ENCODE measurements at regions not wholly inside any gene's neighbourhood (a gene's known extent, or its start where the extent isn't known, plus 50 kb on each side); places are given as distances from the start of the nearest gene placed in this dataset.

DNA sequence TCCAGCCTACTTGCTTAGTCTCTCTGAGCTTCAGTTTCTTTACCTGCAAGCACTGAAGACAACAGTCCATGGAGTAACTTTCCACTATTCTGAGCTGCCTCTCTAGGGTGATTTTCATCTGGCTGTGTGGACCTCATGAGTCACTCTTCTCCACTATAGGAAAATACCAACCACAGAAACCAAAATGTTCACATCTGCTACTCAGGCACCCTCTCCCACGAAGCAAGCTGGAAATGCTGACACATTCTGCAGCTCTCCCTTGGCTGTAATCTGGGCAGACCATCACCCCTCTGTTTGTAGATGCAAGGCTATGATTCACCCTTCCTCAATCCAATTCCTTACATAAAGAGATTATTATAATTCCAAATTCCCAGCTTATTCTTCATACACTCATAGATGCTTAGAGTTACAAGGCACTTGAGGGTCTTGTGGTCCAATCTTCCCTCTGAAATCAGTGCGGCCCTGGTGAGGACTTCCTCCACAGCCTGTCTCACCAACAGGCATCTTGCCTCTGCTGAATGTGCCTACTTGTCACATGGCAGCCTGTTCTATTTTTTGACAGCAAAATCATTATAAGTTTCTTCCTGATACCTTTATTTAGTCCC is 97.0 kb upstream of the LNX1 start:
- no peaks in the 10 kb centered on the region for H3K36me3 ChIP-seq
- TF ChIP-seq, protein P1, sequence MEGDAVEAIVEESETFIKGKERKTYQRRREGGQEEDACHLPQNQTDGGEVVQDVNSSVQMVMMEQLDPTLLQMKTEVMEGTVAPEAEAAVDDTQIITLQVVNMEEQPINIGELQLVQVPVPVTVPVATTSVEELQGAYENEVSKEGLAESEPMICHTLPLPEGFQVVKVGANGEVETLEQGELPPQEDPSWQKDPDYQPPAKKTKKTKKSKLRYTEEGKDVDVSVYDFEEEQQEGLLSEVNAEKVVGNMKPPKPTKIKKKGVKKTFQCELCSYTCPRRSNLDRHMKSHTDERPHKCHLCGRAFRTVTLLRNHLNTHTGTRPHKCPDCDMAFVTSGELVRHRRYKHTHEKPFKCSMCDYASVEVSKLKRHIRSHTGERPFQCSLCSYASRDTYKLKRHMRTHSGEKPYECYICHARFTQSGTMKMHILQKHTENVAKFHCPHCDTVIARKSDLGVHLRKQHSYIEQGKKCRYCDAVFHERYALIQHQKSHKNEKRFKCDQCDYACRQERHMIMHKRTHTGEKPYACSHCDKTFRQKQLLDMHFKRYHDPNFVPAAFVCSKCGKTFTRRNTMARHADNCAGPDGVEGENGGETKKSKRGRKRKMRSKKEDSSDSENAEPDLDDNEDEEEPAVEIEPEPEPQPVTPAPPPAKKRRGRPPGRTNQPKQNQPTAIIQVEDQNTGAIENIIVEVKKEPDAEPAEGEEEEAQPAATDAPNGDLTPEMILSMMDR (IDR thresholded peaks at IDR 0.05) = no peak
- H3K4me1 ChIP-seq = peaks cover 8% of the 10 kb centered on the region
- DNase-seq (no peak), ATAC-seq (no peak)
- H3K9me3 ChIP-seq = no peaks in the 10 kb centered on the region
- peaks cover 2% of the 10 kb centered on the region for H3K27me3 ChIP-seq (ENCODE audit: low read depth)
- no peak overlapping the region for H3K4me3 ChIP-seq
- H3K27ac ChIP-seq = no peak overlapping the region
- intact Hi-C loops (cut with DNase I) = no loop called here

DNA sequence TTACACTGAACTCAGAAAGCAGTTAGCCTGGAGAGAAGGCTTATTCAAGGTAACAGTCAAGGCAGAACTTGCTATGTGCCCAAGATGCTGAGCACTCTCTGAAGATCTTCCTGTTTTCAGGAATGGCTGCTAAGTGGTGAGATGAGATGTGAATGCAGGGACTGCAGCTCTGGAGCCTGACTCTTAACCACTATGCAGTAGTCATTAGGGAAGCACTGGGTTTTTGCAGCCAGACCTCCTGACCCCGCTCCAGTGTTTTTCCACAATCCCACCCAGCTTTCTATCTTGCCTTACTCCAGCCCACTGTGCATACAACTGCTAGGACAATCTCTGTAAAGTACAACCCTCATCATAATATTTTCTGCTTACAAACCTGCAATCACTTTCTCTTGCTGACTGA is 95.2 kb upstream of the LNX1 start:
- Histone ChIP-seq H3K27ac (no peak overlapping the region), H3K9me3 (no peaks in the 10 kb centered on the region), H3K4me3 (no peak overlapping the region), H3K27me3 (ENCODE audit: low read depth) (peaks cover 2% of the 10 kb centered on the region), H3K4me1 (peaks cover 8% of the 10 kb centered on the region), H3K36me3 (no peaks in the 10 kb centered on the region)
- intact Hi-C loops (cut with DNase I) = no loop called here
- DNase-seq (no peak), ATAC-seq (no peak)
- TF ChIP-seq, protein P1 (IDR thresholded peaks at IDR 0.05) = no peak

DNA sequence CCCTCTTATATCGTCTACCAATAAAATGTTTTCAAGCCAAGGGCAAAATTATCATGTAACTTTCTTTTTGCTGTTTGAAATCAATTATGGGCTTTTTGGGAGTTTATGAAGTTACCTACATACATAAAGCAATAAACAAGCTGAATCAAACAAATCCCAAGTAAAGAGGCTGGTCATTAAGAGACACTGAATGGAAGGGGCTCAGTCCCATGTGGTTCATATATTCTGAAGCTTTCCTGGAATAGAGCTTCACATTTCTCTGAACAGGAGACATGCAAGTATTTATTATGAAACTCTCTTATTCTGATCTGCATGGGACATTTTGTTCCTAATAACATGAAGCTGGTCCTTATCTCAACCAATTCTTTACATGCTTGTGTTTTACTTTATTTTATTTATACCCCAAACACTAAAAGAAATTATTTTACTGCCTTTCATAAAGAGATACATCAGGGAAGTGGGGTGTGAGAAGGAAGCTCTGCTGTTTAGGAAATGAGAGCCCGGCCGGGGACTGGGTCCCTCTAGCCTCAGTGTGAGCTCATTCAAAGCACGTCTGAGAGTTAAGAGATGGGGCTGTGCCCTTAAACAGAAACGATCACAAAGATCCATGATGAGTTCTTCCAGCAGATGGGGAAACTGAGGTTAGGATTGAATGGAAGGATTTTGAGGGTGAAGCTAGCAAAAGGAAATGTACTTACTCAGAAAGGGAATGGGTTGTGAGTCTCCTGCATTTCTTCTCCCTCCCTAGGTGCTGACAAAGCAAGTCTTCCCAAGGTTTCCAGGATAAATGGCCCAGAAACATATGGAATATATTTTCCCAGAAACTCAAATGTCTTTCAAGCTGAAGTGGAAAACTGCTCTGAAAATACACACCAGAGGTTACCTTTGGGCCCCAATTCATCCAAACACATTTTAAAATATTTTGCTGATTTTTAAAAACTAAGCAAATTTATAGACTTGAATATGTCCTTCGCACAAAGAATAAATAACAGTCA is 93.1 kb upstream of the LNX1 start:
- DNase-seq (no peak), ATAC-seq (no peak)
- TF ChIP-seq, protein P1 (IDR thresholded peaks at IDR 0.05) = no peak
- peaks cover 2% of the 10 kb centered on the region for H3K27me3 ChIP-seq (ENCODE audit: low read depth)
- H3K4me3 ChIP-seq = no peak overlapping the region
- H3K9me3 ChIP-seq = no peaks in the 10 kb centered on the region
- no peaks in the 10 kb centered on the region for H3K36me3 ChIP-seq
- intact Hi-C loops (cut with DNase I) = no loop called here
- no peak overlapping the region for H3K27ac ChIP-seq
- peaks cover 8% of the 10 kb centered on the region for H3K4me1 ChIP-seq

DNA sequence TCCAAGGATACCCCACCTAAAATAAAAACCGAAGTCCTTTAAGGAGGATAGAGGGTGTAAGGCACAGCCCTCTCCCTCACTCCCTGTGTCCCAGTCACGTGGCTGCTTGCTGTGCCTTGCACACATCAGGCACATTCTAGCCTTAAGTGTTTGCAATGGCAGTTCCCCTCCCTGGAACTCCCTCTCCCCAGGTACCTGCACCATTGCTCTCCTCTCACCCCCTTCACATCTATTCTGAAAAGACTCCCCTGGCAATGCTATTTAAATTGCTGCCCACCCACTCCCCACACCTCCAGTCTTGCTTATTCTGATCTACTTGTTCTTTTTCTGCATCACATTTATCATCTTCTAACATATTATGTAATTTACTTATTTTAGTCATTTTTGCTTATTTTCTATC is 91.6 kb upstream of the LNX1 start:
- Histone ChIP-seq H3K4me3 (no peak overlapping the region), H3K27ac (no peak overlapping the region), H3K4me1 (peaks cover 8% of the 10 kb centered on the region), H3K36me3 (no peaks in the 10 kb centered on the region), H3K9me3 (no peaks in the 10 kb centered on the region), H3K27me3 (ENCODE audit: low read depth) (peaks cover 2% of the 10 kb centered on the region)
- no peak for ATAC-seq
- intact Hi-C loops (cut with DNase I) = no loop called here
- TF ChIP-seq, protein P1 (IDR thresholded peaks at IDR 0.05) = no peak
- DNase-seq = no peak

DNA sequence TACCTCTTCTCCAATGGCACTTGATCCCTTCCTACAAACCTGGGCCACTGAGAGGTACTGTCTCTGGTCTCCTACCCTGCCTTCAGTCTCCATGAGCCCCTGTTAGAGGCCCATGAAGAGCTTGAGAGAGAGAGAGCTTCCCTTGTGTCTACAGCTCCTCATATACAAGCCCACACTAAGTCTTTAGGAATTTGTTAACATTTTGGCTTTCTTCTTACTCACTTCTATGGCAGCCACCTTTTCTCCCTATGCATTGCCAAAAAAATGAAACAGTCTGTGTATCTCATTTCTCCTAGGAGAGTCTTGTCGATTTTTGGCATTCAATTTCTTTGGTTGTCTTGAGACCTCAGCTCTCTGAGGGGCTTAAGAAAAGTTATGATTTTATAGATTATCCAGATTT is 90.9 kb upstream of the LNX1 start:
- intact Hi-C loops (cut with DNase I) = no loop called here
- TF ChIP-seq, protein P1 (IDR thresholded peaks at IDR 0.05) = no peak

More for the DNA sequence above, 90.9 kb upstream of the LNX1 start:
- H3K27ac ChIP-seq = no peak overlapping the region
- ATAC-seq (no peak), DNase-seq (no peak)
- H3K27me3 ChIP-seq (ENCODE audit: low read depth) = peaks cover 2% of the 10 kb centered on the region
- no peaks in the 10 kb centered on the region for H3K9me3 ChIP-seq
- no peak overlapping the region for H3K4me3 ChIP-seq
- H3K4me1 ChIP-seq = peaks cover 9% of the 10 kb centered on the region
- H3K36me3 ChIP-seq = no peaks in the 10 kb centered on the region
